Bronchial epithelial cell (primary cell): ENCODE measurements at regions not wholly inside any gene's neighbourhood (a gene's known extent, or its start where the extent isn't known, plus 50 kb on each side); places are given as distances from the start of the nearest gene placed in this dataset.
A peak's percentile ranks its signal among the peaks of the same experiment; 100 is the strongest.

Experiments used
- DNase-seq: peaks from one replicate; pipeline ENCODE4 v3.0.0-alpha.2; 2010; ENCODE audit warnings: low read depth
- FAIRE-seq: peaks from 2 replicates; lab custom pipeline; 2011; peaks lifted over from hg19 to GRCh38; lab: Jason Lieb, UNC
- H3K27me3 ChIP-seq: 2 replicates; pipeline ENCODE4 v1.5.1; 2011; ENCODE audit warnings: low read length; ENCODE audit not compliant: control insufficient read depth, insufficient read depth
- H3K36me3 ChIP-seq: 2 replicates; pipeline ENCODE4 v1.5.1; 2011; ENCODE audit warnings: low read length; ENCODE audit not compliant: control insufficient read depth, insufficient read depth
- H3K4me3 ChIP-seq: 2 replicates; pipeline ENCODE4 v1.5.1; 2011; ENCODE audit warnings: mild to moderate bottlenecking, low read depth, low read length, control low read depth
- CTCF ChIP-seq: IDR thresholded peaks from 2 replicates; pipeline ENCODE4 v1.5.1; 2011; ENCODE audit warnings: mild to moderate bottlenecking, moderate library complexity, low read length, control low read depth, inconsistent platforms; ENCODE audit not compliant: insufficient read depth, severe bottlenecking

- FAIRE-seq (no peak), DNase-seq (no peak)
- no peak for TF ChIP-seq CTCF
- no peaks in the 10 kb centered on the region for H3K36me3 ChIP-seq
- H3K27me3 ChIP-seq: no peaks in the 10 kb centered on the region
- H3K4me3 ChIP-seq: no peak overlapping the region
Observed at GRCh38 chr2:64773461-64774118, 119.9 kb upstream of the SERTAD2 start.

- FAIRE-seq (no peak), DNase-seq (no peak)
- H3K4me3 ChIP-seq: no peak overlapping the region
- H3K27me3 ChIP-seq: no peaks in the 10 kb centered on the region
- no peak for TF ChIP-seq CTCF
- H3K36me3 ChIP-seq: no peaks in the 10 kb centered on the region
Observed at GRCh38 chr2:64777841-64778240, 124.1 kb upstream of the SERTAD2 start.

- TF ChIP-seq CTCF: no peak
- Histone ChIP-seq H3K36me3 (no peaks in the 10 kb centered on the region), H3K4me3 (no peak overlapping the region), H3K27me3 (no peaks in the 10 kb centered on the region)
- peak; percentile 79 for DNase-seq
- no peak for FAIRE-seq
Observed at GRCh38 chr2:64779117-64779690, 125.5 kb upstream of the SERTAD2 start.

- FAIRE-seq (no peak), DNase-seq (peak; percentile 78)
- no peak overlapping the region for H3K4me3 ChIP-seq
- TF ChIP-seq CTCF: no peak
- H3K36me3 ChIP-seq: no peaks in the 10 kb centered on the region
- no peaks in the 10 kb centered on the region for H3K27me3 ChIP-seq
Observed at GRCh38 chr2:64780041-64780440, 126.3 kb upstream of the SERTAD2 start.

- no peak for FAIRE-seq
- no peaks in the 10 kb centered on the region for H3K27me3 ChIP-seq
- DNase-seq: peak; percentile 72
- no peak overlapping the region for H3K4me3 ChIP-seq
- no peaks in the 10 kb centered on the region for H3K36me3 ChIP-seq
- no peak for TF ChIP-seq CTCF
Observed at GRCh38 chr2:64781711-64782390, 128.1 kb upstream of the SERTAD2 start.
